ENCODE measurements at regions not wholly inside any gene's neighbourhood (a gene's known extent, or its start where the extent isn't known, plus 50 kb on each side); places are given as distances from the start of the nearest gene placed in this dataset.

GRCh38 chr14:32027255-32027939 is 49.7 kb upstream of the ARHGAP5 start:
- H3K79me2 ChIP-seq (ENCODE audit: low read length), result no peaks in the 10 kb centered on the region
- no peak overlapping the region for H2AFZ ChIP-seq (ENCODE audit: low read depth, low read length)
- no peak overlapping the region for H3K27ac ChIP-seq (ENCODE audit: low read length)
- no peaks in the 10 kb centered on the region for H4K20me1 ChIP-seq (ENCODE audit: insufficient read depth, low read length)
- H3K9ac ChIP-seq (ENCODE audit: low read length), result no peak overlapping the region
- H3K9me3 ChIP-seq (ENCODE audit: insufficient read depth, low read length), result no peaks in the 10 kb centered on the region
- peaks cover 10% of the 10 kb centered on the region; the same call in 1 of the 2 replicates for H3K27me3 ChIP-seq (ENCODE audit: low read depth, low read length)
- H3K4me2 ChIP-seq (ENCODE audit: low read length), result peak overlapping the region; percentile 38
- H3K4me3 ChIP-seq (ENCODE audit: low read length), result no peak overlapping the region
- H3K4me1 ChIP-seq (ENCODE audit: low read length), result peaks cover 21% of the 10 kb centered on the region
- no peak for TF ChIP-seq EZH2phosphoT487 (IDR thresholded peaks at IDR 0.05; ENCODE audit: low read depth)
- TF ChIP-seq CTCF (IDR thresholded peaks at IDR 0.05; ENCODE audit: low read depth, low read length), result no peak
- H3K36me3 ChIP-seq (replicated peaks; ENCODE audit: low read depth, low read length), result no peaks in the 10 kb centered on the region

Data from OCI-LY3 (cell line).